NT2/D1 (cell line): ENCODE measurements at regions not wholly inside any gene's neighbourhood (a gene's known extent, or its start where the extent isn't known, plus 50 kb on each side); places are given as distances from the start of the nearest gene placed in this dataset.

Experiments used
- YY1 ChIP-seq: IDR thresholded peaks from 2 replicates; pipeline ENCODE4 v1.6.1; 2011; ENCODE audit not compliant: insufficient read length, insufficient read depth
- ZNF274 ChIP-seq: IDR thresholded peaks from 2 replicates; pipeline ENCODE4 v1.6.1; 2011; ENCODE audit warnings: mild to moderate bottlenecking, low read depth, low read length

DNA sequence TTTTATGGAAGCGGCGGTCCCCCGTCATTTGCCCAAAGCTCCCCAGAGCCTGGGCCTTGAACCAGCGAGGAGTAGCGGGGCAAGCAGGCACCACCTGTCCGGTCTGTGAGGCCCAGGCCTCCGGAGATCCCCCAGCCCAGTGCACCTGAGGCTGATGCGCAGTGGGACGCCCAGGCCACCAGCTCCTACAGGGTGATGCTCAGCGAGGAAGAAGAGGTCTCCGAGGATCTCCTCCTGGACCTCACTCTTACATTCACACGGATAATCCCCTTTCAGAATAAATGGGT lies 220.2 kb downstream of the NDUFA10 start:
- no peak for TF ChIP-seq ZNF274
- TF ChIP-seq YY1, result no peak
